ENCODE measurements at regions not wholly inside any gene's neighbourhood (a gene's known extent, or its start where the extent isn't known, plus 50 kb on each side); places are given as distances from the start of the nearest gene placed in this dataset.

GRCh38 chr7:80334908-80335307 is 177.0 kb downstream of the GNAT3 start:
- no peak overlapping the region for H3K4me3 Mint-ChIP-seq (ENCODE audit: unreplicated experiment)
- TF ChIP-seq EZH2 (IDR thresholded peaks at IDR 0.05; ENCODE audit: insufficient read depth, low read length) (no peak), CTCF (IDR thresholded peaks at IDR 0.05; ENCODE audit: insufficient read depth, low read depth, low read length) (no peak)

GRCh38 chr7:80334196-80334595 is 177.7 kb downstream of the GNAT3 start:
- H3K4me1 ChIP-seq (ENCODE audit: insufficient read depth, low read length) = no peaks in the 10 kb centered on the region
- H2AFZ ChIP-seq (ENCODE audit: low read depth, low read length) = no peak overlapping the region
- TF ChIP-seq CTCF (IDR thresholded peaks at IDR 0.05; ENCODE audit: insufficient read depth, low read depth, low read length) (no peak), EZH2 (IDR thresholded peaks at IDR 0.05; ENCODE audit: insufficient read depth, low read length) (no peak)
- no peaks in the 10 kb centered on the region for H3K36me3 Mint-ChIP-seq (ENCODE audit: low read depth, unreplicated experiment)
- H3K4me3 ChIP-seq (ENCODE audit: insufficient read depth, low read depth, low read length) = no peak overlapping the region
- no peak overlapping the region for H3K27ac ChIP-seq (ENCODE audit: low read depth, low read length)
- H3K27me3 ChIP-seq (ENCODE audit: insufficient read depth, low read length) = no peaks in the 10 kb centered on the region
- no peaks in the 10 kb centered on the region for H3K9me3 ChIP-seq (ENCODE audit: insufficient read depth, low read depth, low read length)
- H3K9ac ChIP-seq (ENCODE audit: low read length) = no peak overlapping the region
- no peaks in the 10 kb centered on the region for H3K9me3 Mint-ChIP-seq (ENCODE audit: unreplicated experiment)
- DNase-seq (ENCODE audit: low read depth) (no peak), FAIRE-seq (no peak)
- peaks cover 6% of the 10 kb centered on the region for H3K4me1 Mint-ChIP-seq (ENCODE audit: low read depth, unreplicated experiment)
- no peaks in the 10 kb centered on the region for H3K79me2 ChIP-seq (ENCODE audit: insufficient read depth, low read length)
- no peaks in the 10 kb centered on the region for H3K27me3 Mint-ChIP-seq (ENCODE audit: low read depth, unreplicated experiment)
- no peak overlapping the region for H3K4me3 Mint-ChIP-seq (ENCODE audit: unreplicated experiment)
- H4K20me1 ChIP-seq (ENCODE audit: insufficient read depth, low read length) = no peaks in the 10 kb centered on the region
- H3K4me2 ChIP-seq (ENCODE audit: low read length) = no peak overlapping the region
- no peaks in the 10 kb centered on the region for H3K36me3 ChIP-seq (ENCODE audit: insufficient read depth, low read length)
- no peak overlapping the region for H3K27ac Mint-ChIP-seq (ENCODE audit: unreplicated experiment)

More at GRCh38 chr7:80334908-80335307, 177.0 kb downstream of the GNAT3 start:
- H3K36me3 Mint-ChIP-seq (ENCODE audit: low read depth, unreplicated experiment) = no peaks in the 10 kb centered on the region
- Histone ChIP-seq H3K4me2 (ENCODE audit: low read length) (no peak overlapping the region), H3K4me1 (ENCODE audit: insufficient read depth, low read length) (no peaks in the 10 kb centered on the region), H3K9me3 (ENCODE audit: insufficient read depth, low read depth, low read length) (no peaks in the 10 kb centered on the region), H3K9ac (ENCODE audit: low read length) (no peak overlapping the region), H3K27ac (ENCODE audit: low read depth, low read length) (no peak overlapping the region), H2AFZ (ENCODE audit: low read depth, low read length) (no peak overlapping the region), H3K4me3 (ENCODE audit: insufficient read depth, low read depth, low read length) (no peak overlapping the region), H4K20me1 (ENCODE audit: insufficient read depth, low read length) (no peaks in the 10 kb centered on the region), H3K36me3 (ENCODE audit: insufficient read depth, low read length) (no peaks in the 10 kb centered on the region), H3K79me2 (ENCODE audit: insufficient read depth, low read length) (no peaks in the 10 kb centered on the region), H3K27me3 (ENCODE audit: insufficient read depth, low read length) (no peaks in the 10 kb centered on the region)
- FAIRE-seq (no peak), DNase-seq (ENCODE audit: low read depth) (no peak)
- peaks cover 6% of the 10 kb centered on the region for H3K4me1 Mint-ChIP-seq (ENCODE audit: low read depth, unreplicated experiment)
- no peaks in the 10 kb centered on the region for H3K9me3 Mint-ChIP-seq (ENCODE audit: unreplicated experiment)
- H3K27me3 Mint-ChIP-seq (ENCODE audit: low read depth, unreplicated experiment) = no peaks in the 10 kb centered on the region
- H3K27ac Mint-ChIP-seq (ENCODE audit: unreplicated experiment) = no peak overlapping the region

- H3K4me2 ChIP-seq (ENCODE audit: low read length) = no peak overlapping the region
- H3K27ac Mint-ChIP-seq (ENCODE audit: unreplicated experiment) = no peak overlapping the region
These were observed 178.8 kb downstream of the GNAT3 start for GRCh38 chr7:80333040-80333439.

More at GRCh38 chr7:80333040-80333439, 178.8 kb downstream of the GNAT3 start:
- no peak overlapping the region for H2AFZ ChIP-seq (ENCODE audit: low read depth, low read length)
- H3K9me3 ChIP-seq (ENCODE audit: insufficient read depth, low read depth, low read length) = no peaks in the 10 kb centered on the region
- no peak overlapping the region for H3K9ac ChIP-seq (ENCODE audit: low read length)
- DNase-seq (ENCODE audit: low read depth) (no peak), FAIRE-seq (peak; percentile 13)
- no peaks in the 10 kb centered on the region for H3K36me3 ChIP-seq (ENCODE audit: insufficient read depth, low read length)
- H3K4me1 ChIP-seq (ENCODE audit: insufficient read depth, low read length) = no peaks in the 10 kb centered on the region
- H4K20me1 ChIP-seq (ENCODE audit: insufficient read depth, low read length) = no peaks in the 10 kb centered on the region
- no peak overlapping the region for H3K4me3 ChIP-seq (ENCODE audit: insufficient read depth, low read depth, low read length)
- no peaks in the 10 kb centered on the region for H3K79me2 ChIP-seq (ENCODE audit: insufficient read depth, low read length)
- Mint-ChIP-seq H3K4me3 (ENCODE audit: unreplicated experiment) (no peak overlapping the region), H3K36me3 (ENCODE audit: low read depth, unreplicated experiment) (no peaks in the 10 kb centered on the region), H3K27me3 (ENCODE audit: low read depth, unreplicated experiment) (no peaks in the 10 kb centered on the region), H3K4me1 (ENCODE audit: low read depth, unreplicated experiment) (peaks cover 6% of the 10 kb centered on the region), H3K9me3 (ENCODE audit: unreplicated experiment) (no peaks in the 10 kb centered on the region)
- H3K27ac ChIP-seq (ENCODE audit: low read depth, low read length) = no peak overlapping the region
- TF ChIP-seq CTCF (IDR thresholded peaks at IDR 0.05; ENCODE audit: insufficient read depth, low read depth, low read length) = no peak
- no peak for TF ChIP-seq EZH2 (IDR thresholded peaks at IDR 0.05; ENCODE audit: insufficient read depth, low read length)
- H3K27me3 ChIP-seq (ENCODE audit: insufficient read depth, low read length) = no peaks in the 10 kb centered on the region

All from astrocyte (in vitro differentiated cells and primary cell).